Neural progenitor cell (in vitro differentiated cells): ENCODE measurements at regions not wholly inside any gene's neighbourhood (a gene's known extent, or its start where the extent isn't known, plus 50 kb on each side); places are given as distances from the start of the nearest gene placed in this dataset.

Experiments
- CTCF ChIP-seq: fragments of 200-600 bp; sonication (generic); IDR thresholded peaks from 2 replicates; pipeline ENCODE4 v1.5.1; 2017; ENCODE audit warnings: antibody characterized with exemption, mild to moderate bottlenecking
- EZH2 ChIP-seq: fragments of 200-600 bp; sonication (generic); IDR thresholded peaks from 2 replicates; pipeline ENCODE4 v1.6.1; 2017; ENCODE audit warnings: antibody characterized with exemption, mild to moderate bottlenecking, moderate library complexity
- EZH2phosphoT487 ChIP-seq: fragments of 200-600 bp; sonication (generic); IDR thresholded peaks from 2 replicates; pipeline ENCODE4 v1.6.1; 2017; ENCODE audit warnings: antibody characterized with exemption

- TF ChIP-seq CTCF, result no peak
- no peak for TF ChIP-seq EZH2
- TF ChIP-seq EZH2phosphoT487, result no peak
These were observed 261.2 kb upstream of the NDST4 start for GRCh38 chr4:115374621-115375020.
